ENCODE measurements at regions not wholly inside any gene's neighbourhood (a gene's known extent, or its start where the extent isn't known, plus 50 kb on each side); places are given as distances from the start of the nearest gene placed in this dataset.

- Mint-ChIP-seq H3K9me3 (no peaks in the 10 kb centered on the region), H3K4me3 (no peak overlapping the region), H3K27ac (no peak overlapping the region), H3K36me3 (ENCODE audit: low read depth) (no peaks in the 10 kb centered on the region), H3K27me3 (ENCODE audit: low read depth, poor library complexity) (peaks cover 17% of the 10 kb centered on the region), H3K4me1 (no peaks in the 10 kb centered on the region)
- TF ChIP-seq CTCF (IDR thresholded peaks at IDR 0.05) = no peak
- DNase-seq = no peak
Observed at GRCh38 chr10:59578741-59579140, 130.9 kb downstream of the SLC16A9 start.

- no peak for DNase-seq
- no peaks in the 10 kb centered on the region for H3K4me1 Mint-ChIP-seq
- H3K9me3 Mint-ChIP-seq = no peaks in the 10 kb centered on the region
- H3K36me3 Mint-ChIP-seq (ENCODE audit: low read depth) = no peaks in the 10 kb centered on the region
- no peak for TF ChIP-seq CTCF (IDR thresholded peaks at IDR 0.05)
- no peak overlapping the region for H3K4me3 Mint-ChIP-seq
- peaks cover 17% of the 10 kb centered on the region for H3K27me3 Mint-ChIP-seq (ENCODE audit: low read depth, poor library complexity)
- no peak overlapping the region for H3K27ac Mint-ChIP-seq
Observed at GRCh38 chr10:59577984-59578383, 131.7 kb downstream of the SLC16A9 start.

GRCh38 chr10:59575269-59575668 is 134.4 kb downstream of the SLC16A9 start:
- no peaks in the 10 kb centered on the region for H3K4me1 Mint-ChIP-seq
- peaks cover 17% of the 10 kb centered on the region for H3K27me3 Mint-ChIP-seq (ENCODE audit: low read depth, poor library complexity)
- H3K27ac Mint-ChIP-seq = no peak overlapping the region
- TF ChIP-seq CTCF (IDR thresholded peaks at IDR 0.05) = no peak
- H3K9me3 Mint-ChIP-seq = no peaks in the 10 kb centered on the region
- DNase-seq = no peak
- H3K36me3 Mint-ChIP-seq (ENCODE audit: low read depth) = no peaks in the 10 kb centered on the region
- no peak overlapping the region for H3K4me3 Mint-ChIP-seq

GRCh38 chr10:59563531-59563930 is 146.1 kb downstream of the SLC16A9 start:
- no peak overlapping the region for H3K27ac Mint-ChIP-seq
- H3K36me3 Mint-ChIP-seq (ENCODE audit: low read depth) = no peaks in the 10 kb centered on the region
- H3K27me3 Mint-ChIP-seq (ENCODE audit: low read depth, poor library complexity) = peaks cover 14% of the 10 kb centered on the region

GRCh38 chr10:59562126-59562525 is 147.5 kb downstream of the SLC16A9 start:
- H3K27ac Mint-ChIP-seq = no peak overlapping the region
- no peak overlapping the region for H3K4me3 Mint-ChIP-seq
- H3K27me3 Mint-ChIP-seq (ENCODE audit: low read depth, poor library complexity) = peaks cover 19% of the 10 kb centered on the region
- DNase-seq = no peak
- no peak for TF ChIP-seq CTCF (IDR thresholded peaks at IDR 0.05)
- peaks cover 18% of the 10 kb centered on the region for H3K4me1 Mint-ChIP-seq
- H3K9me3 Mint-ChIP-seq = peaks cover 5% of the 10 kb centered on the region
- no peaks in the 10 kb centered on the region for H3K36me3 Mint-ChIP-seq (ENCODE audit: low read depth)

More at GRCh38 chr10:59563531-59563930, 146.1 kb downstream of the SLC16A9 start:
- Mint-ChIP-seq H3K4me1 (peaks cover 6% of the 10 kb centered on the region), H3K4me3 (no peak overlapping the region), H3K9me3 (peaks cover 5% of the 10 kb centered on the region)
- TF ChIP-seq CTCF (IDR thresholded peaks at IDR 0.05) = no peak
- no peak for DNase-seq

- H3K27ac Mint-ChIP-seq = no peak overlapping the region
- no peaks in the 10 kb centered on the region for H3K9me3 Mint-ChIP-seq
- H3K27me3 Mint-ChIP-seq (ENCODE audit: low read depth, poor library complexity) = peaks cover 19% of the 10 kb centered on the region
- no peak for DNase-seq
- no peak for TF ChIP-seq CTCF (IDR thresholded peaks at IDR 0.05)
- peaks cover 20% of the 10 kb centered on the region for H3K4me1 Mint-ChIP-seq
- no peak overlapping the region for H3K4me3 Mint-ChIP-seq
- no peaks in the 10 kb centered on the region for H3K36me3 Mint-ChIP-seq (ENCODE audit: low read depth)
Observed at GRCh38 chr10:59561477-59562121, 148.1 kb downstream of the SLC16A9 start.
